NCI-H510A treated with DMSO at 0.1 percent for 48 hours (cell line): ENCODE measurements at regions not wholly inside any gene's neighbourhood (a gene's known extent, or its start where the extent isn't known, plus 50 kb on each side); places are given as distances from the start of the nearest gene placed in this dataset.
"Not testable (repeated sequence)": the region's sequence is repeated elsewhere in the genome, so short reads cannot be mapped to it uniquely, and the experiment has no call there.

Source experiments
- DNase-seq: peaks from one replicate; lab custom pipeline; 2025; lab: John Stamatoyannopoulos, UW

- not testable (repeated sequence) for DNase-seq
Measured at GRCh38 chr10:33956322-33956721, 621.9 kb upstream of the NRP1 start.

- no peak for DNase-seq
Measured at GRCh38 chr10:33955676-33956075, 621.2 kb upstream of the NRP1 start.

- no peak for DNase-seq
Measured at GRCh38 chr10:33952692-33953360, 618.4 kb upstream of the NRP1 start.

- DNase-seq: no peak
Measured at GRCh38 chr10:33950206-33950605, 615.7 kb upstream of the NRP1 start.

GRCh38 chr10:33947544-33947943, 613.1 kb upstream of the NRP1 start:
- DNase-seq: no peak

- DNase-seq: no peak
Measured at GRCh38 chr10:33945051-33945450, 610.6 kb upstream of the NRP1 start.

GRCh38 chr10:33942508-33942907, 608.0 kb upstream of the NRP1 start:
- DNase-seq: no peak

- DNase-seq: peak; percentile 22
Measured at GRCh38 chr10:33939892-33940291, 605.4 kb upstream of the NRP1 start.

- DNase-seq: no peak
Measured at GRCh38 chr10:33939410-33939809, 604.9 kb upstream of the NRP1 start.

- DNase-seq: no peak
Measured at GRCh38 chr10:33938001-33938400, 603.5 kb upstream of the NRP1 start.

GRCh38 chr10:33937036-33937730, 602.7 kb upstream of the NRP1 start:
- DNase-seq: no peak

GRCh38 chr10:33935350-33935749, 600.9 kb upstream of the NRP1 start:
- no peak for DNase-seq

GRCh38 chr10:33930079-33930478, 595.6 kb upstream of the NRP1 start:
- no peak for DNase-seq

- DNase-seq: no peak
Measured at GRCh38 chr10:33927347-33927746, 592.9 kb upstream of the NRP1 start.

GRCh38 chr10:33921970-33922605, 587.6 kb upstream of the NRP1 start:
- no peak for DNase-seq

GRCh38 chr10:33920351-33920750, 585.9 kb upstream of the NRP1 start:
- DNase-seq: no peak

GRCh38 chr10:33919244-33919643, 584.8 kb upstream of the NRP1 start:
- DNase-seq: no peak

GRCh38 chr10:33917069-33917780, 582.8 kb upstream of the NRP1 start:
- DNase-seq: no peak

- DNase-seq: peak; percentile 21
Measured at GRCh38 chr10:33914746-33915145, 580.3 kb upstream of the NRP1 start.

- no peak for DNase-seq
Measured at GRCh38 chr10:33913194-33913593, 578.7 kb upstream of the NRP1 start.

GRCh38 chr10:33909476-33909875, 575.0 kb upstream of the NRP1 start:
- not testable (repeated sequence) for DNase-seq

- DNase-seq: no peak
Measured at GRCh38 chr10:33901166-33901565, 566.7 kb upstream of the NRP1 start.

- no peak for DNase-seq
Measured at GRCh38 chr10:33900596-33900995, 566.1 kb upstream of the NRP1 start.
